ENCODE measurements at regions not wholly inside any gene's neighbourhood (a gene's known extent, or its start where the extent isn't known, plus 50 kb on each side); places are given as distances from the start of the nearest gene placed in this dataset.
"Not testable (repeated sequence)": the region's sequence is repeated elsewhere in the genome, so short reads cannot be mapped to it uniquely, and the experiment has no call there.

- not testable (repeated sequence) for H4K8ac ChIP-seq (ENCODE audit: low read length); H3K4me2 ChIP-seq (ENCODE audit: low read length, poor library complexity, severe bottlenecking); H2BK120ac ChIP-seq (ENCODE audit: low read depth, low read length); H3K4me1 ChIP-seq (ENCODE audit: control insufficient read depth, insufficient read depth, low read depth, low read length); H4K91ac ChIP-seq (ENCODE audit: low read length); H3K36me3 ChIP-seq (ENCODE audit: control insufficient read depth in 1 of 2, insufficient read depth in 2 of 2, low read depth in 1 of 2, low read length in 2 of 2); H2BK5ac ChIP-seq (ENCODE audit: low read depth, low read length, poor library complexity, severe bottlenecking); H2BK12ac ChIP-seq (ENCODE audit: low read length in 2 of 2); H2AFZ ChIP-seq (ENCODE audit: low read depth, low read length); H3K4me3 ChIP-seq (ENCODE audit: insufficient read depth in 1 of 2, low read depth in 1 of 2, low read length in 2 of 2); DNase-seq; H3K27ac ChIP-seq (ENCODE audit: low read length, poor library complexity, severe bottlenecking); H3K4ac ChIP-seq (ENCODE audit: low read depth in 1 of 2, low read length in 2 of 2); H3K9me3 ChIP-seq (ENCODE audit: control insufficient read depth, low read length); H3K9ac ChIP-seq (ENCODE audit: low read length); H3K14ac ChIP-seq (ENCODE audit: low read length in 2 of 2); H3K23ac ChIP-seq (ENCODE audit: low read length in 2 of 2); H2BK15ac ChIP-seq (ENCODE audit: low read depth, poor library complexity, severe bottlenecking); H3K27me3 ChIP-seq (ENCODE audit: control insufficient read depth in 1 of 2, insufficient read depth in 1 of 2, low read length in 2 of 2); H3K79me1 ChIP-seq (replicated peaks; ENCODE audit: low read length, poor library complexity, severe bottlenecking); H2AK5ac ChIP-seq (ENCODE audit: low read length, severe bottlenecking); H3K18ac ChIP-seq (ENCODE audit: low read depth in 1 of 2, low read length in 2 of 2)
- WGBS, result 94% methylated on average over 18 of the region's 23 CpGs
Observed at GRCh38 chr10:64120301-64120980, 599.2 kb downstream of the REEP3 start.

GRCh38 chr10:64130152-64130551 lies 609.0 kb downstream of the REEP3 start:
- 74% methylated on average over 1 of the region's 1 CpG for WGBS
- H2AFZ ChIP-seq (ENCODE audit: low read depth, low read length), result no peak overlapping the region
- DNase-seq, result no peak
- H3K4ac ChIP-seq (ENCODE audit: low read depth in 1 of 2, low read length in 2 of 2), result no peak overlapping the region
- H4K8ac ChIP-seq (ENCODE audit: low read length), result no peak overlapping the region
- H2AK5ac ChIP-seq (ENCODE audit: low read length, severe bottlenecking), result no peak overlapping the region
- no peaks in the 10 kb centered on the region for H3K4me1 ChIP-seq (ENCODE audit: control insufficient read depth, insufficient read depth, low read depth, low read length)
- no peak overlapping the region for H3K14ac ChIP-seq (ENCODE audit: low read length in 2 of 2)
- no peak overlapping the region for H3K18ac ChIP-seq (ENCODE audit: low read depth in 1 of 2, low read length in 2 of 2)
- H2BK5ac ChIP-seq (ENCODE audit: low read depth, low read length, poor library complexity, severe bottlenecking), result no peak overlapping the region
- no peak overlapping the region for H2BK15ac ChIP-seq (ENCODE audit: low read depth, poor library complexity, severe bottlenecking)
- H3K4me2 ChIP-seq (ENCODE audit: low read length, poor library complexity, severe bottlenecking), result no peak overlapping the region
- H3K79me1 ChIP-seq (replicated peaks; ENCODE audit: low read length, poor library complexity, severe bottlenecking), result no peaks in the 10 kb centered on the region
- H2BK12ac ChIP-seq (ENCODE audit: low read length in 2 of 2), result no peak overlapping the region
- no peak overlapping the region for H3K23ac ChIP-seq (ENCODE audit: low read length in 2 of 2)
- no peaks in the 10 kb centered on the region for H3K9me3 ChIP-seq (ENCODE audit: control insufficient read depth, low read length)
- H4K91ac ChIP-seq (ENCODE audit: low read length), result no peak overlapping the region
- H3K36me3 ChIP-seq (ENCODE audit: control insufficient read depth in 1 of 2, insufficient read depth in 2 of 2, low read depth in 1 of 2, low read length in 2 of 2), result no peaks in the 10 kb centered on the region
- H3K9ac ChIP-seq (ENCODE audit: low read length), result no peak overlapping the region
- H3K27me3 ChIP-seq (ENCODE audit: control insufficient read depth in 1 of 2, insufficient read depth in 1 of 2, low read length in 2 of 2), result no peaks in the 10 kb centered on the region
- H3K27ac ChIP-seq (ENCODE audit: low read length, poor library complexity, severe bottlenecking), result no peak overlapping the region
- H2BK120ac ChIP-seq (ENCODE audit: low read depth, low read length), result no peak overlapping the region
- no peak overlapping the region for H3K4me3 ChIP-seq (ENCODE audit: insufficient read depth in 1 of 2, low read depth in 1 of 2, low read length in 2 of 2)

GRCh38 chr10:64134676-64135075 lies 613.5 kb downstream of the REEP3 start:
- WGBS, result no CpG with 5 or more reads among the region's 1 CpG
- Histone ChIP-seq H2BK12ac (ENCODE audit: low read length in 2 of 2) (no peak overlapping the region), H3K23ac (ENCODE audit: low read length in 2 of 2) (no peak overlapping the region), H3K4ac (ENCODE audit: low read depth in 1 of 2, low read length in 2 of 2) (no peak overlapping the region), H3K79me1 (replicated peaks; ENCODE audit: low read length, poor library complexity, severe bottlenecking) (no peaks in the 10 kb centered on the region), H4K91ac (ENCODE audit: low read length) (no peak overlapping the region), H3K36me3 (ENCODE audit: control insufficient read depth in 1 of 2, insufficient read depth in 2 of 2, low read depth in 1 of 2, low read length in 2 of 2) (no peaks in the 10 kb centered on the region), H3K27ac (ENCODE audit: low read length, poor library complexity, severe bottlenecking) (no peak overlapping the region), H3K4me3 (ENCODE audit: insufficient read depth in 1 of 2, low read depth in 1 of 2, low read length in 2 of 2) (no peak overlapping the region), H2AK5ac (ENCODE audit: low read length, severe bottlenecking) (no peak overlapping the region), H3K9me3 (ENCODE audit: control insufficient read depth, low read length) (no peaks in the 10 kb centered on the region), H4K8ac (ENCODE audit: low read length) (no peak overlapping the region), H2BK120ac (ENCODE audit: low read depth, low read length) (no peak overlapping the region), H3K4me2 (ENCODE audit: low read length, poor library complexity, severe bottlenecking) (no peak overlapping the region), H3K4me1 (ENCODE audit: control insufficient read depth, insufficient read depth, low read depth, low read length) (no peaks in the 10 kb centered on the region), H3K18ac (ENCODE audit: low read depth in 1 of 2, low read length in 2 of 2) (no peak overlapping the region), H3K9ac (ENCODE audit: low read length) (no peak overlapping the region), H3K27me3 (ENCODE audit: control insufficient read depth in 1 of 2, insufficient read depth in 1 of 2, low read length in 2 of 2) (no peaks in the 10 kb centered on the region), H3K14ac (ENCODE audit: low read length in 2 of 2) (no peak overlapping the region), H2AFZ (ENCODE audit: low read depth, low read length) (no peak overlapping the region), H2BK5ac (ENCODE audit: low read depth, low read length, poor library complexity, severe bottlenecking) (no peak overlapping the region), H2BK15ac (ENCODE audit: low read depth, poor library complexity, severe bottlenecking) (no peak overlapping the region)
- DNase-seq, result no peak

GRCh38 chr10:64142395-64142794 lies 621.2 kb downstream of the REEP3 start:
- H3K14ac ChIP-seq (ENCODE audit: low read length in 2 of 2), result no peak overlapping the region
- no peak overlapping the region for H4K8ac ChIP-seq (ENCODE audit: low read length)
- no peak overlapping the region for H4K91ac ChIP-seq (ENCODE audit: low read length)
- H3K4me2 ChIP-seq (ENCODE audit: low read length, poor library complexity, severe bottlenecking), result no peak overlapping the region
- no peak overlapping the region for H2AFZ ChIP-seq (ENCODE audit: low read depth, low read length)
- H2BK120ac ChIP-seq (ENCODE audit: low read depth, low read length), result no peak overlapping the region
- H3K4me1 ChIP-seq (ENCODE audit: control insufficient read depth, insufficient read depth, low read depth, low read length), result no peaks in the 10 kb centered on the region
- WGBS, result 82% methylated on average over 3 of the region's 3 CpGs
- H3K23ac ChIP-seq (ENCODE audit: low read length in 2 of 2), result no peak overlapping the region
- no peaks in the 10 kb centered on the region for H3K27me3 ChIP-seq (ENCODE audit: control insufficient read depth in 1 of 2, insufficient read depth in 1 of 2, low read length in 2 of 2)
- no peak overlapping the region for H2BK5ac ChIP-seq (ENCODE audit: low read depth, low read length, poor library complexity, severe bottlenecking)
- H2BK12ac ChIP-seq (ENCODE audit: low read length in 2 of 2), result no peak overlapping the region
- no peak overlapping the region for H3K18ac ChIP-seq (ENCODE audit: low read depth in 1 of 2, low read length in 2 of 2)
- DNase-seq, result no peak
- H3K27ac ChIP-seq (ENCODE audit: low read length, poor library complexity, severe bottlenecking), result no peak overlapping the region
- no peaks in the 10 kb centered on the region for H3K79me1 ChIP-seq (replicated peaks; ENCODE audit: low read length, poor library complexity, severe bottlenecking)
- H2AK5ac ChIP-seq (ENCODE audit: low read length, severe bottlenecking), result no peak overlapping the region
- H3K9me3 ChIP-seq (ENCODE audit: control insufficient read depth, low read length), result no peaks in the 10 kb centered on the region
- H3K4me3 ChIP-seq (ENCODE audit: insufficient read depth in 1 of 2, low read depth in 1 of 2, low read length in 2 of 2), result no peak overlapping the region
- no peak overlapping the region for H3K4ac ChIP-seq (ENCODE audit: low read depth in 1 of 2, low read length in 2 of 2)
- H2BK15ac ChIP-seq (ENCODE audit: low read depth, poor library complexity, severe bottlenecking), result no peak overlapping the region
- H3K9ac ChIP-seq (ENCODE audit: low read length), result no peak overlapping the region
- no peaks in the 10 kb centered on the region for H3K36me3 ChIP-seq (ENCODE audit: control insufficient read depth in 1 of 2, insufficient read depth in 2 of 2, low read depth in 1 of 2, low read length in 2 of 2)

Measured in mesenchymal stem cell (in vitro differentiated cells and primary cell).